GM12878 (cell line): ENCODE measurements at regions not wholly inside any gene's neighbourhood (a gene's known extent, or its start where the extent isn't known, plus 50 kb on each side); places are given as distances from the start of the nearest gene placed in this dataset.

Source experiments
- ATAC-seq: fragments of 200-7000 bp; cut with Tn5 transposase; 3 replicates; pipeline ENCODE4 v1.9.1; 2020; ENCODE audit warnings: mild to moderate bottlenecking, moderate library complexity
- BruUV-seq: library from RNA; stranded (reverse); fragments of 400-500 nt; replicated peaks from 2 replicates; lab custom pipeline; 2021; lab: Mats Ljungman, UMichigan
- CTCF ChIA-PET: fragments of 300-600 bp; sonication (Branson Sonifier 250); formaldehyde crosslinking; extraction: SDS; loops from one replicate; lab custom pipeline; 2021; ENCODE audit warnings: inconsistent platforms; lab: Yijun Ruan, JAX
- POLR2A ChIA-PET: fragments of 350-600 bp; formaldehyde crosslinking; extraction: SDS; loops from one replicate; lab custom pipeline; 2021; ENCODE audit warnings: inconsistent platforms; lab: Charles Lee
- RAD21 ChIA-PET: fragments of 300-600 bp; sonication (Branson Sonifier 250); formaldehyde crosslinking; loops from one replicate; lab custom pipeline; 2023; ENCODE audit warnings: antibody characterized with exemption; ENCODE audit not compliant: unreplicated experiment; lab: Charles Lee
- SMC1A ChIA-PET: fragments of 300-600 bp; sonication (Branson Sonifier 250); formaldehyde crosslinking; loops from one replicate; lab custom pipeline; 2023; ENCODE audit not compliant: unreplicated experiment, uncharacterized antibody; lab: Charles Lee
- DNase-seq: peaks from one replicate; pipeline ENCODE4 v3.0.0-alpha.2; 2011; ENCODE audit warnings: low read depth, low spot score
- FAIRE-seq: peaks from 3 replicates; lab custom pipeline; 2011; peaks lifted over from hg19 to GRCh38; lab: Jason Lieb, UNC
- H2AFZ ChIP-seq: 2 replicates; pipeline ENCODE4 v1.6.0; 2011; ENCODE audit warnings: low read depth, low read length, control low read depth; ENCODE audit not compliant: control insufficient read depth
- H3K27ac ChIP-seq: 2 replicates; pipeline ENCODE4 v1.5.1; 2011; ENCODE audit warnings: control low read depth; ENCODE audit not compliant: control insufficient read depth, insufficient read depth
- H3K27me3 ChIP-seq, 2 experiments: replicated peaks in 1 of 2; 2 replicates each; pipeline versions ENCODE4 v1.6.0 to v1.6.1; 2011; ENCODE audit warnings: low read length in 1 of 2; ENCODE audit not compliant: control insufficient read depth in 2 of 2, insufficient read depth in 2 of 2
- H3K36me3 ChIP-seq, 2 experiments: 2 replicates each; pipeline ENCODE4 v1.5.1; 2011; ENCODE audit warnings: low read length in 1 of 2; ENCODE audit not compliant: control insufficient read depth in 2 of 2, insufficient read depth in 2 of 2
- H3K4me1 ChIP-seq: 2 replicates; pipeline ENCODE4 v1.6.1; 2011; ENCODE audit warnings: mild to moderate bottlenecking, low read length, moderate library complexity, mixed read lengths; ENCODE audit not compliant: control insufficient read depth, insufficient read depth
- H3K4me2 ChIP-seq: 2 replicates; pipeline ENCODE4 v1.6.0; 2011; ENCODE audit warnings: control low read depth; ENCODE audit not compliant: control insufficient read depth, insufficient read depth
- H3K4me3 ChIP-seq: fragments of 200-600 bp; sonication (generic); 2 replicates; pipeline ENCODE4 v1.5.1; 2016
- H3K79me2 ChIP-seq: 2 replicates; pipeline ENCODE4 v1.6.0; 2011; ENCODE audit warnings: low read length; ENCODE audit not compliant: control insufficient read depth, insufficient read depth
- H3K9ac ChIP-seq: 2 replicates; pipeline ENCODE4 v1.8.0; 2011; ENCODE audit warnings: low read length, control low read depth, mixed read lengths; ENCODE audit not compliant: control insufficient read depth, insufficient read depth
- H3K9me3 ChIP-seq: replicated peaks from 3 replicates; pipeline ENCODE4 v1.5.1; 2011; ENCODE audit warnings: mild to moderate bottlenecking, low read length; ENCODE audit not compliant: control insufficient read depth, insufficient read depth
- H4K20me1 ChIP-seq: 2 replicates; pipeline ENCODE4 v1.6.0; 2011; ENCODE audit not compliant: control insufficient read depth, insufficient read depth
- GATAD2B ChIP-seq: fragments of 450-650 bp; conservative IDR thresholded peaks from 2 replicates; pipeline ENCODE4 v1.6.1; 2017; ENCODE audit warnings: low read depth, mild to moderate bottlenecking, moderate library complexity
- MXI1 ChIP-seq: fragments of 150-350 bp; IDR thresholded peaks from 2 replicates; pipeline ENCODE4 v1.6.1; 2011; ENCODE audit warnings: low read depth, mild to moderate bottlenecking, inconsistent platforms, low read length, improper control_type of control experiment
- NFXL1 ChIP-seq: fragments of 450-650 bp; IDR thresholded peaks from 2 replicates; pipeline ENCODE4 v1.6.1; 2017; ENCODE audit warnings: antibody characterized with exemption, mild to moderate bottlenecking, borderline replicate concordance
- NR2C1 ChIP-seq: fragments of 450-650 bp; IDR thresholded peaks from 2 replicates; pipeline ENCODE4 v1.6.1; 2017; ENCODE audit warnings: antibody characterized with exemption, mild to moderate bottlenecking, moderate library complexity
- SUZ12 ChIP-seq: fragments of 200-600 bp; sonication (generic); IDR thresholded peaks from one replicate; pipeline ENCODE4 v1.6.1; 2018; ENCODE audit warnings: antibody characterized with exemption, mild to moderate bottlenecking; ENCODE audit not compliant: unreplicated experiment
- ZNF384 ChIP-seq: IDR thresholded peaks from 2 replicates; pipeline ENCODE4 v1.6.1; 2012; ENCODE audit warnings: low read depth, mild to moderate bottlenecking, low read length, improper control_type of control experiment, borderline replicate concordance
- WGBS: methylation state at CpG from one replicate; pipeline ENCODE4 v1.1.6; 2016; ENCODE audit warnings: low lambda C conversion rate; ENCODE audit not compliant: insufficient replicate concordance, insufficient coverage; ENCODE audit errors: missing lambda C conversion rate; 5-methylcytosine and 5-hydroxymethylcytosine counted together
- in situ Hi-C: fragments of 300-500 bp; cut with MboI; formaldehyde crosslinking; loops from 9 replicates; pipeline ENCODE4 v1.14.3; 2018; ENCODE audit warnings: mixed read lengths
- intact Hi-C: fragments of 100-400 bp; cut with micrococcal nuclease; formaldehyde crosslinking; loops from one replicate; pipeline ENCODE4 v1.14.2; 2022; ENCODE audit not compliant: unreplicated experiment

GRCh38 chr18:5662586-5663090 is 118.8 kb upstream of the EPB41L3 start:
- Histone ChIP-seq H3K27ac (no peak overlapping the region), H4K20me1 (no peaks in the 10 kb centered on the region), H3K36me3 (no peaks in the 10 kb centered on the region), H3K27me3 (peaks cover 0 to 2% of the 10 kb centered on the region in 2 experiments; a peak in 2 of 4 replicates), H3K9ac (no peak overlapping the region), H3K79me2 (no peaks in the 10 kb centered on the region), H2AFZ (no peak overlapping the region), H3K4me2 (no peak overlapping the region), H3K4me1 (no peaks in the 10 kb centered on the region), H3K9me3 (no peaks in the 10 kb centered on the region), H3K4me3 (no peak overlapping the region)
- no TSS peak for BruUV-seq
- intact Hi-C loops (no loop called here), in situ Hi-C loops (no loop called here)
- DNase-seq (no peak), ATAC-seq (no peak), FAIRE-seq (no peak)
- ChIA-PET RAD21 (no interaction called here), SMC1A (no interaction called here), CTCF (no interaction called here), POLR2A (no interaction called here)
- WGBS: 2% methylated on average over 3 of the region's 3 CpGs
- TF ChIP-seq NFXL1 (no peak), NR2C1 (no peak), ZNF384 (no peak), MXI1 (no peak)

GRCh38 chr18:5661179-5661578 is 117.4 kb upstream of the EPB41L3 start:
- TF ChIP-seq SUZ12 (no peak), GATAD2B (no peak)
- DNase-seq: no peak
- no peaks in the 10 kb centered on the region for H3K36me3 ChIP-seq
- ChIA-PET POLR2A (no interaction called here), RAD21 (no interaction called here), SMC1A (no interaction called here), CTCF (no interaction called here)
- WGBS: 0% methylated on average over 1 of the region's 1 CpG
- no peak overlapping the region for H3K4me2 ChIP-seq
- H3K79me2 ChIP-seq: no peaks in the 10 kb centered on the region
- H3K4me3 ChIP-seq: no peak overlapping the region
- in situ Hi-C loops (no loop called here), intact Hi-C loops (no loop called here)
- ATAC-seq: no peak
- H4K20me1 ChIP-seq: no peaks in the 10 kb centered on the region
- H3K27me3 ChIP-seq: peaks cover 0 to 2% of the 10 kb centered on the region in 2 experiments; a peak in 2 of 4 replicates
- H3K4me1 ChIP-seq: no peaks in the 10 kb centered on the region
- no peak overlapping the region for H3K27ac ChIP-seq
- H3K9ac ChIP-seq: no peak overlapping the region
- no TSS peak for BruUV-seq
- no peaks in the 10 kb centered on the region for H3K9me3 ChIP-seq
- no peak for FAIRE-seq
- H2AFZ ChIP-seq: no peak overlapping the region
